Chondrocyte (in vitro differentiated cells): ENCODE measurements at regions not wholly inside any gene's neighbourhood (a gene's known extent, or its start where the extent isn't known, plus 50 kb on each side); places are given as distances from the start of the nearest gene placed in this dataset.

Experiments
- DNase-seq: peaks from one replicate; pipeline ENCODE4 v3.0.0; 2021; ENCODE audit warnings: mixed read lengths, low spot score
- H3K27ac Mint-ChIP-seq: one replicate; pipeline ENCODE4 v1.8.0; 2021; ENCODE audit warnings: mild to moderate bottlenecking, moderate library complexity, mixed read lengths; ENCODE audit not compliant: unreplicated experiment
- H3K27me3 Mint-ChIP-seq: 2 replicates; pipeline ENCODE4 v1.8.0; 2021; ENCODE audit warnings: low read depth, mixed read lengths
- H3K36me3 Mint-ChIP-seq: 2 replicates; pipeline ENCODE4 v1.8.0; 2021; ENCODE audit warnings: low read depth, mixed read lengths
- H3K4me1 Mint-ChIP-seq: 2 replicates; pipeline ENCODE4 v1.8.0; 2021; ENCODE audit warnings: low read depth, mild to moderate bottlenecking, mixed read lengths
- H3K4me3 Mint-ChIP-seq: one replicate; pipeline ENCODE4 v1.8.0; 2021; ENCODE audit warnings: mild to moderate bottlenecking, moderate library complexity, mixed read lengths; ENCODE audit not compliant: unreplicated experiment
- H3K9me3 Mint-ChIP-seq: 2 replicates; pipeline ENCODE4 v1.8.0; 2021; ENCODE audit warnings: low read depth, mixed read lengths
- TF ChIP-seq, protein P1 (sequence below): fragments of 200-600 bp; sonication (generic); IDR thresholded peaks from 2 replicates; pipeline ENCODE4 v1.5.0; 2021; ENCODE audit warnings: antibody characterized with exemption, mild to moderate bottlenecking, moderate library complexity

GRCh38 chr4:57162499-57163019 lies 52.4 kb upstream of the IGFBP7 start:
- no peak overlapping the region for H3K4me3 Mint-ChIP-seq
- DNase-seq, result no peak
- TF ChIP-seq, protein P1, sequence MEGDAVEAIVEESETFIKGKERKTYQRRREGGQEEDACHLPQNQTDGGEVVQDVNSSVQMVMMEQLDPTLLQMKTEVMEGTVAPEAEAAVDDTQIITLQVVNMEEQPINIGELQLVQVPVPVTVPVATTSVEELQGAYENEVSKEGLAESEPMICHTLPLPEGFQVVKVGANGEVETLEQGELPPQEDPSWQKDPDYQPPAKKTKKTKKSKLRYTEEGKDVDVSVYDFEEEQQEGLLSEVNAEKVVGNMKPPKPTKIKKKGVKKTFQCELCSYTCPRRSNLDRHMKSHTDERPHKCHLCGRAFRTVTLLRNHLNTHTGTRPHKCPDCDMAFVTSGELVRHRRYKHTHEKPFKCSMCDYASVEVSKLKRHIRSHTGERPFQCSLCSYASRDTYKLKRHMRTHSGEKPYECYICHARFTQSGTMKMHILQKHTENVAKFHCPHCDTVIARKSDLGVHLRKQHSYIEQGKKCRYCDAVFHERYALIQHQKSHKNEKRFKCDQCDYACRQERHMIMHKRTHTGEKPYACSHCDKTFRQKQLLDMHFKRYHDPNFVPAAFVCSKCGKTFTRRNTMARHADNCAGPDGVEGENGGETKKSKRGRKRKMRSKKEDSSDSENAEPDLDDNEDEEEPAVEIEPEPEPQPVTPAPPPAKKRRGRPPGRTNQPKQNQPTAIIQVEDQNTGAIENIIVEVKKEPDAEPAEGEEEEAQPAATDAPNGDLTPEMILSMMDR, result no peak
- H3K27ac Mint-ChIP-seq, result peak overlapping the region; percentile 89
- H3K9me3 Mint-ChIP-seq, result no peaks in the 10 kb centered on the region
- H3K27me3 Mint-ChIP-seq, result peaks cover 3% of the 10 kb centered on the region
- H3K36me3 Mint-ChIP-seq, result no peaks in the 10 kb centered on the region
- peaks cover 29% of the 10 kb centered on the region for H3K4me1 Mint-ChIP-seq
